BJ (cell line): ENCODE measurements at regions not wholly inside any gene's neighbourhood (a gene's known extent, or its start where the extent isn't known, plus 50 kb on each side); places are given as distances from the start of the nearest gene placed in this dataset.

Experiments used
- CTCF ChIA-PET: fragments of 350-600 bp; formaldehyde crosslinking; extraction: SDS; loops from one replicate; lab custom pipeline; 2021; ENCODE audit warnings: antibody characterized with exemption, inconsistent platforms; lab: Yijun Ruan, JAX
- POLR2A ChIA-PET: fragments of 300-600 bp; sonication (Branson Sonifier 250); formaldehyde crosslinking; extraction: SDS; loops from one replicate; lab custom pipeline; 2021; ENCODE audit warnings: antibody characterized with exemption; lab: Charles Lee
- DNase-seq: peaks from one replicate; pipeline ENCODE4 v3.0.0-alpha.2; 2011; ENCODE audit warnings: low read depth
- H3K27me3 ChIP-seq: 2 replicates; pipeline ENCODE4 v1.6.0; 2011; ENCODE audit warnings: low read length; ENCODE audit not compliant: control insufficient read depth, insufficient read depth
- H3K36me3 ChIP-seq: 2 replicates; pipeline ENCODE4 v1.5.1; 2011; ENCODE audit warnings: low read length; ENCODE audit not compliant: control insufficient read depth, insufficient read depth
- H3K4me3 ChIP-seq: 2 replicates; pipeline ENCODE4 v1.5.1; 2011; ENCODE audit warnings: low read depth, mild to moderate bottlenecking, control low read depth, low read length
- TF ChIP-seq, protein P1 (sequence below): IDR thresholded peaks from 2 replicates; pipeline ENCODE4 v1.5.1; 2011; ENCODE audit warnings: low read depth, mild to moderate bottlenecking, control low read depth, inconsistent platforms, low read length, moderate library complexity; ENCODE audit not compliant: insufficient read depth

GRCh38 chr9:99559776-99560175 is 261.9 kb upstream of the NR4A3 start:
- DNase-seq = no peak
- ChIA-PET POLR2A (no interaction called here), CTCF (interaction anchor here (2.2 kb wide), 1 partner anchor 10 kb away, joined by 9 read pairs; no protein-coding TSS in a partner anchor)
- Histone ChIP-seq H3K4me3 (no peak overlapping the region), H3K36me3 (no peaks in the 10 kb centered on the region), H3K27me3 (peaks cover 4% of the 10 kb centered on the region)
- TF ChIP-seq, protein P1, sequence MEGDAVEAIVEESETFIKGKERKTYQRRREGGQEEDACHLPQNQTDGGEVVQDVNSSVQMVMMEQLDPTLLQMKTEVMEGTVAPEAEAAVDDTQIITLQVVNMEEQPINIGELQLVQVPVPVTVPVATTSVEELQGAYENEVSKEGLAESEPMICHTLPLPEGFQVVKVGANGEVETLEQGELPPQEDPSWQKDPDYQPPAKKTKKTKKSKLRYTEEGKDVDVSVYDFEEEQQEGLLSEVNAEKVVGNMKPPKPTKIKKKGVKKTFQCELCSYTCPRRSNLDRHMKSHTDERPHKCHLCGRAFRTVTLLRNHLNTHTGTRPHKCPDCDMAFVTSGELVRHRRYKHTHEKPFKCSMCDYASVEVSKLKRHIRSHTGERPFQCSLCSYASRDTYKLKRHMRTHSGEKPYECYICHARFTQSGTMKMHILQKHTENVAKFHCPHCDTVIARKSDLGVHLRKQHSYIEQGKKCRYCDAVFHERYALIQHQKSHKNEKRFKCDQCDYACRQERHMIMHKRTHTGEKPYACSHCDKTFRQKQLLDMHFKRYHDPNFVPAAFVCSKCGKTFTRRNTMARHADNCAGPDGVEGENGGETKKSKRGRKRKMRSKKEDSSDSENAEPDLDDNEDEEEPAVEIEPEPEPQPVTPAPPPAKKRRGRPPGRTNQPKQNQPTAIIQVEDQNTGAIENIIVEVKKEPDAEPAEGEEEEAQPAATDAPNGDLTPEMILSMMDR = no peak

GRCh38 chr9:99560561-99560960 is 261.1 kb upstream of the NR4A3 start:
- POLR2A ChIA-PET = no interaction called here
- TF ChIP-seq, protein P1 = no peak
- CTCF ChIA-PET = interaction anchor here (1.4 to 2.2 kb wide), 2 partner anchors 9 to 13 kb away, joined by 5 to 9 read pairs; no protein-coding TSS in a partner anchor

DNA sequence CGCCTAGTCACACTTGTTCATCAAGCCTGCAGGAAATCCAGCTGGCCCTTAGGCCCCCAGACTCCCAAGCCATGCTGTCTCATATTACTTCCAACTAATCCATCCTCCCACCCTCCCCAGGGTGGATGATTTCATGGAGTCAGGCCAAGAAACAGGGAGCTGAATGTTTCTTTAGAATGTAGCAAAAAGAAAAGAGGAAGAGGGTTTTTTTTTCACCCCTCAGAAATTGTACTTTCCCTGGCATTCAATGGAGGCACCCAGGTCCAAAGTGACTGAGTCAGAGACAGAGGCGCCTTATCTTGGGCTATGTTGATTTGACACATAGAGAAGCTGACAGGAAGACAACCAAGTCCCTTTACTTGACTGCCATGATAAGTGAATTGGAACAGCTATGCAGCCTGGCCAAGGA is 260.2 kb upstream of the NR4A3 start:
- peaks cover 2% of the 10 kb centered on the region for H3K27me3 ChIP-seq
- TF ChIP-seq, protein P1 = no peak
- no peak for DNase-seq
- no peaks in the 10 kb centered on the region for H3K36me3 ChIP-seq
- POLR2A ChIA-PET = no interaction called here
- H3K4me3 ChIP-seq = no peak overlapping the region
- CTCF ChIA-PET = interaction anchor here (0.8 to 2.2 kb wide), 3 partner anchors 8 to 14 kb away, joined by 3 to 9 read pairs (median 5); no protein-coding TSS in a partner anchor

More at GRCh38 chr9:99560561-99560960, 261.1 kb upstream of the NR4A3 start:
- Histone ChIP-seq H3K36me3 (no peaks in the 10 kb centered on the region), H3K27me3 (peaks cover 2% of the 10 kb centered on the region), H3K4me3 (no peak overlapping the region)
- no peak for DNase-seq

- TF ChIP-seq, protein P1 = no peak
- no peak for DNase-seq
- CTCF ChIA-PET = interaction anchor here (0.8 to 2.2 kb wide), 4 partner anchors 7 to 15 kb away, joined by 3 to 17 read pairs (median 7); no protein-coding TSS in a partner anchor
Observed at GRCh38 chr9:99561961-99562565, 259.6 kb upstream of the NR4A3 start.

DNA sequence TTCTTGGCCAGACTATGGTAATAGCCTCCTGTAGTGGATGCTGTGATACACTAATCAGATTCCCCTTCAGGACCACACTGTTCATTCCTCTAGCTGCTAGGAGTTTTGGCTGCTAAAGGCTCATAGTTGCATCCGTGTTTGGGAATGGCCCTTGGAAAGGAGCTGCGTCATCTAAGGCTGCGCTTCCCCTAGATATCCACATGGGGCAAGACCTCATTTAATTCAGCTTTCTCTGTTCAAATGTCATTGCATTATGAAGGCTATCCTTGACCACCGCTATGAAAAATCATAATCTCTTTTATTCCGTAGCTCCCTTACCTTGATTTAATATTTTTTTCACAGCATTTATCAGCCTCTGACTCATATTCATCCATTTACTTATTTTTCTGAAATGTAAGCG is 258.3 kb upstream of the NR4A3 start:
- ChIA-PET POLR2A (no interaction called here), CTCF (interaction anchor here (0.8 to 2.2 kb wide), 4 partner anchors 10 to 14 kb away, joined by 3 to 17 read pairs (median 4); no protein-coding TSS in a partner anchor)
- DNase-seq = no peak
- TF ChIP-seq, protein P1 = no peak
- no peaks in the 10 kb centered on the region; the same call in 1 of the 2 replicates for H3K27me3 ChIP-seq
- H3K4me3 ChIP-seq = no peak overlapping the region
- H3K36me3 ChIP-seq = no peaks in the 10 kb centered on the region

More at GRCh38 chr9:99561961-99562565, 259.6 kb upstream of the NR4A3 start:
- Histone ChIP-seq H3K27me3 (no peaks in the 10 kb centered on the region; the same call in none of the 2 replicates), H3K36me3 (no peaks in the 10 kb centered on the region), H3K4me3 (no peak overlapping the region)
- POLR2A ChIA-PET = no interaction called here
